ENCODE measurements at regions not wholly inside any gene's neighbourhood (a gene's known extent, or its start where the extent isn't known, plus 50 kb on each side); places are given as distances from the start of the nearest gene placed in this dataset.

DNA sequence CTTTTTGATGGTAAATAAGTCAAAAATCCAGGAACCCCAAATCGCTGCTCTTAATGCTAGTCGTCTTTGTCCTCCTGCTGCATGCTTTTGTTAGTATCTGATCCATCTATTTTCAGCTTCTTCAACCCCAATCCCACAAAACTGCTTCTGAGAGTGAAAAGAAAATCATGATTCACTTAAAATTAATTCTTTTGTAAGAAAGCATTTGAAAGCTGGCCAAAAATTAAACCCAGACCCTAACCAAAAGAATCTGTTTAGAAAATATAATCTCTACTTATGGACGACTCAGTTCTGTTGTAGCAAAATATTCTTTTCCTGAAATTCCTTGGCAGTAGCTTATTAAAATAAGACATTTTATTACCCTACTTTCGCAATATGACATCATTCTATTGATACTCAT lies 443.6 kb upstream of the SYT1 start:
- TF ChIP-seq TARDBP (IDR thresholded peaks at IDR 0.05) (no peak), FOXK2 (IDR thresholded peaks at IDR 0.05) (no peak), SUZ12 (IDR thresholded peaks at IDR 0.05) (no peak), FOXM1 (IDR thresholded peaks at IDR 0.05; ENCODE audit: borderline replicate concordance) (no peak)
- TF ChIP-seq, protein P1, sequence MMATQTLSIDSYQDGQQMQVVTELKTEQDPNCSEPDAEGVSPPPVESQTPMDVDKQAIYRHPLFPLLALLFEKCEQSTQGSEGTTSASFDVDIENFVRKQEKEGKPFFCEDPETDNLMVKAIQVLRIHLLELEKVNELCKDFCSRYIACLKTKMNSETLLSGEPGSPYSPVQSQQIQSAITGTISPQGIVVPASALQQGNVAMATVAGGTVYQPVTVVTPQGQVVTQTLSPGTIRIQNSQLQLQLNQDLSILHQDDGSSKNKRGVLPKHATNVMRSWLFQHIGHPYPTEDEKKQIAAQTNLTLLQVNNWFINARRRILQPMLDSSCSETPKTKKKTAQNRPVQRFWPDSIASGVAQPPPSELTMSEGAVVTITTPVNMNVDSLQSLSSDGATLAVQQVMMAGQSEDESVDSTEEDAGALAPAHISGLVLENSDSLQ (IDR thresholded peaks at IDR 0.05): no peak

Measured in HEK293T (cell line).